A673 (cell line): ENCODE measurements at regions not wholly inside any gene's neighbourhood (a gene's known extent, or its start where the extent isn't known, plus 50 kb on each side); places are given as distances from the start of the nearest gene placed in this dataset.

Experiments used
- CTCF ChIP-seq: fragments of 300-800, 200-600 bp; sonication (generic); conservative IDR thresholded peaks from 2 replicates; pipeline ENCODE4 v1.5.1; 2017; ENCODE audit warnings: low read depth, mild to moderate bottlenecking, antibody characterized with exemption, low read length, moderate library complexity, mixed read lengths
- EZH2 ChIP-seq: fragments of 200-600 bp; sonication (generic); IDR thresholded peaks from 2 replicates; pipeline ENCODE4 v1.6.1; 2017; ENCODE audit warnings: borderline replicate concordance, low read depth, mild to moderate bottlenecking, mixed read lengths, antibody characterized with exemption, low read length; ENCODE audit not compliant: poor library complexity, severe bottlenecking

DNA sequence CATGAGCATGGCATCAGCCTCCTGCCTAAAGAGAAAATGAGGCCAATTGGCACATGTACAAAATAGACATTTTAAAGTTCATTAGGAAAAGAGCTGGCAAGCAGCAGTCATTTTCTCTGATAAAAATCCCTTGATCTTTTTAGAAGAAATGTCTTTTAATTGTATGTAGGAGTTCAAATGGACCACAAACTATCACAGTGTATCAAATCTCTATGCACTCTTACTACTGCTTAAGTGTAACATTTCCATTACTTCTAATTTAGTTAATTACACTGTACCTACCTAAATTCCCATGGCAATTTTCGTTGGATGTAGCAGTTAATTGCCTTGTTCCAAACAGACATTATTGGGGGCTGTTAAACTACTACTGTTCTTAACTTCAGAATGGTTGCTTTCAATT, 233.7 kb upstream of the TECRL start:
- TF ChIP-seq CTCF = no peak
- TF ChIP-seq EZH2 = no peak
